Stimulated activated CD4-positive, alpha-beta T cell treated with anti-CD3 and anti-CD28 coated beads, Interleukin-1b, Interleukin-23, amount 100 ng/mL, for 4 hours (primary cell): ENCODE measurements at regions not wholly inside any gene's neighbourhood (a gene's known extent, or its start where the extent isn't known, plus 50 kb on each side); places are given as distances from the start of the nearest gene placed in this dataset.
"Not testable (repeated sequence)": the region's sequence is repeated elsewhere in the genome, so short reads cannot be mapped to it uniquely, and the experiment has no call there.

Experiments
- DNase-seq, 2 donors: peaks; one replicate each; pipeline ENCODE4 v3.0.0-alpha.2; 2020; ENCODE audit warnings: low read depth in 2 of 2

DNA sequence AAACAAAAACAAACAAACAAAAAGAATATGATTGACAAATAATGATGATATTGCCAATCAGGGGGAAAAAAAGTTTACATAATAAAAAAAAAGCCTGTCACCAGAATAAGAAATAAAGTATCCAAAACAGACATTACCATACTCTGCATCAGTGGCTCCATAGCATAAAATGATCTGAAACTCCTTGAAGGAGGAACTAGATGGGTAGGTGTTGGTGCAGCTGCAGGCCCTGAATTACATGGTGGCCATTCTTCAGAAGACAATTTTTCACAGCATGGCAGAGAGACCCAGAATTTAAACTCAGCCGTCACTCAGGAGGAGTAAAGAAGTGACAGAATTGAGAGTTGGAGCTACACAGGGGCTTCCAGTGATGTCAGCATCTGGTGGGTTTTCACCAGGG is 60.2 kb downstream of the GLUL start:
- no peak for DNase-seq

DNA sequence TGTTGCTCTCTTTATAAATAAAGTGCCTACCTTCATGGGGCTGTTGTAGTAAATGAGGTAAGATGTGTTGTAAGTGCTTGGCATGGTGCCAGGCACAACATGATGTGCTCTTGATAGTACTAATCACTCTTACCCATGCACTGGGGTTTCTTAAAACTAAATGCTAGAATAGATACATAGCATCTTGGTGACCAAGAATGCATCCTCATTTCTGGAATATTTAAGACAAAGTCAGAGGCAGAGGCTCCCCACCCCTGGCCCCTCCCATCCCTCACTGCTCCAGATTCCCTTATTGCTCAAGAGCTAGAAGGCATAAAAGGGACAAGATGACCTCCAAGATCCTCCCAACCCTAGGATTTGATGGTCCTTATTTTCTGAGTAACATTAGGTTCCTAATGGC is 61.3 kb downstream of the GLUL start:
- no peak for DNase-seq

DNA sequence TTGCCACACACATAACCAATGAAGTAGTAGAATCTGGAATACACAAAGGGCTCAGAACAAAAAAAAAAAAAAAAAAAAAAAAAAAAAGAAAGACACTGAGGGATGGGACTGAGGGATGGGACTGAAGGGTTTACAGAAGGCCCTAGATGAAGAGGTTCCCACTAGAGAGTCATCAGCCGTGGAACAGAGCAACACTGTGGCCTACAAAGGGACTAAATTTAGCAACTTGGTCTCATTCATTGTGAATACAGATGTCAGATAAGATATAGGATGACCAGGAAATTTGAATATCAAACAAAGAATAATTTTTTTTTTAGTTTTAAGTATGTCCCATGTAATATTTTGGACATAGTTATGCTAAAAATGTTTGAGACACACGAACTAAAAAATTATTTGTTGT is 62.1 kb downstream of the GLUL start:
- no peak for DNase-seq

- no peak for DNase-seq
Measured at GRCh38 chr1:182328591-182328990, 63.0 kb downstream of the GLUL start.

- DNase-seq, result no peak
Measured at GRCh38 chr1:182325339-182325738, 66.3 kb downstream of the GLUL start.

GRCh38 chr1:182321532-182321931 is 70.1 kb downstream of the GLUL start:
- DNase-seq, result not testable (repeated sequence)

DNA sequence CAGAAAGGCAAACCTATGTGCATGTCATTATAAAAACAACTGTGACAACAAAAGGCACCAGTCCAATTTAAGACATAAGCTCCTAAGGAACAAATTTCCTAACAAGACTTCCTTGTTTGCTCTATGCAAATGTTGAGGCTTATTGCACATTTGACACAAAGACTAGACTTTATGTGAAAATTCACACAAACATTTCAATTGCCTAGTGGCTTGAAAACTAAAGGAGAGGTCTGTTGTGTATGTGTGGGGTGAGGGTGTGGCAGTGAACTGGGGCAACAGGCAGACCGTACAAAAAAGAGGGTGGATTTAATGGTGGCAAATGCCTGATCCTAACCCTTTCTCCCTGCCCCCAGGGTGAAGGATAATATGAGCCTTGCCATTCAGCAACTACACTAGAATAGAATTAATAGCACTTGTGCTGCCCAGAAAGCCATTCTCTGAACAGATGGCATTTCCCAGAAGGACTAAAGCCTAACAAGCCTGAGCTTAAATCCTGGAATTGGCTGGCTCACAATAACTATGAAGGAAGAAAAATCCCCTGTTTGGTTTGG is 73.9 kb downstream of the GLUL start:
- DNase-seq, result no peak

GRCh38 chr1:182316454-182316853 is 75.1 kb downstream of the GLUL start:
- DNase-seq, result not testable (repeated sequence)

DNA sequence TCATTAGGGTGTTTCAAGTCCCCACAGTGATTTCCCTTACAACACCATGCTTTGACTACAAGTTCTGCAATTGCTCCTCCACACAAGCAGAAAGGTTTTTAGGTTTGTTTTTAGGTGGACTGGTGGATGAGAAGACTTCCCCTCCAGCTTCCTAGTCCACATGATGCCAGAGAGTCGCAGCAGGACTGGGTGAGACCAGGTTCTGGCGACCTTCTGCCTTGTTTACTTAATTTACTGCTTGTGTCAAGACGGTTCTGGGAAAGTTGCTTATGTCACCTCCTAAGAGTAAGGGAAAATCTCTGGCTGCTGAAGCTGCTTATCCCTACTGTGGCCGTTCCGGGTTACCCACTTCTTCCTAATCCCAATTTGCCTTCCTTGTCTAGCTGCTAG is 76.4 kb downstream of the GLUL start:
- DNase-seq, result no peak

DNA sequence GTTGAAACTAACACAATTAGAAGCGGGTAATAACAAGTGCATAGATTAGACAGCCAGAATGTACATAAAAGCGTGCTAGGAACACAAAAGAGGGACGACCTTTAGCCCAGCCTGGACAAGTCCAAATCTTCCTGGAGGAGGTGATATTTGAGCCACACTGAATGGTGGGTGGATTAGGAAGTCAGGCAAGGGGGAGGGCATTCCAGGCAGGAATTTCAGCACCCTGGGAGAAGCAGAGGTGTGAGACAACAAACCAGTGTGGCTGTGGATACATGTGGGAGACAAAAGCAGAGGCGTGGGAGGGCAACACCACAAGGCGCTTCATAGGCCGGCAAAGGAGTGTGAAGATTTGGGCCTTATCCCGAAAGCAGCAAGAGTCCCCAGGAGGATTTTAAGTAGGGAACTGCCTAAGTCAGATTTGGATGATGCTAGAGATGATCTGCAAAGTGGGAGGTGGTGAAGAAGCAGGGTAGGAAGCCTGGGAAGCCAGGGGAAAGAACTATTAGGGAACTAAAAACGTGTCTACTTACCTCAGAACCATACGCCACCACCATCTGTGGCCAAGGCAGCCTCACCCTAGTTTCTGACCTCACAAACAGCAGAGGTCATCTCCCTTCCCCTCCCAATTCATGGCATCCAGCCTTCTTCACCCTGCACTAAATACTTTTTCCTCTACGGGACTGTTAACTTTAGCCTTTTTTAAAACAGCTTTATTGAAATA is 81.8 kb downstream of the GLUL start:
- DNase-seq, result no peak

DNA sequence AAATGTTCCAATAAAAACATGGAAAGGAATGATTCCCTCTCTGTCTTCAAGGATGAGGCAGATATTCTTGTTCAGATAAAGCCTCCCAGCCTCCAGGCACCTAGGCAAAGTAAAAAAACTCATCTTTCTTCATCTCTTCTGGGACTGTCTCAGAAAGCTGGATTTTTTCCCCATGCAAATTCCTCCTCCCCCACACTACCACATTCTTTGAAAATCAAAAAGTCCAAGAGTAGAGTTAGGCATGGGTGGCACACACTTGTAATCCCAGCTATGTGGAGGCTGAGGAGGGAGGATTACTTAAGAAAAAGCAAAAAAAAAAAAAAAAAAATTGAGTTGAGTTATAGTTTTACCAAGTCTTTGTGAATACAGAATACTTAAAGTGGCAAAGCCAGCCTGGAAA is 82.8 kb downstream of the GLUL start:
- DNase-seq, result no peak

GRCh38 chr1:182307486-182307885 is 84.1 kb downstream of the GLUL start:
- not testable (repeated sequence) for DNase-seq

GRCh38 chr1:182305861-182306260 is 85.7 kb downstream of the GLUL start:
- DNase-seq, result no peak

DNA sequence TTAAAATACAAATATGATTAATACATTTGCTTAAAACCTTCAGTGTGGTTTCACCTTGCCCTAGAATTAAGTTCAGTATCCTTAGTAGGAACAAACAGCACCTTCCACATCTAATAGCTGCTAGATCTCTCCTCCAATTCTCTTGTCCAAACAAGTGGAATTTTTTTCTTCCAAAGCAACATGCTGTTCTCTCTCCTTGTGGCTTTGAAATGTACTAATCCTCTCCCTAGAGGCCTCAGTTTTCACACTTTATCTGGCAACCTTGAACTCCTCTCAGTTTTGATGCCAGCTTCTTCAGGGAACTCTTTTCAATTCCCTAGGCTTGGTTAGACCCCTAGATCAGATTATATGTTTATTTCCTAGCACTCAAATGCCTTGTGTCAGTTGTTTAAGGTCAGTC is 87.0 kb downstream of the GLUL start:
- no peak for DNase-seq

DNA sequence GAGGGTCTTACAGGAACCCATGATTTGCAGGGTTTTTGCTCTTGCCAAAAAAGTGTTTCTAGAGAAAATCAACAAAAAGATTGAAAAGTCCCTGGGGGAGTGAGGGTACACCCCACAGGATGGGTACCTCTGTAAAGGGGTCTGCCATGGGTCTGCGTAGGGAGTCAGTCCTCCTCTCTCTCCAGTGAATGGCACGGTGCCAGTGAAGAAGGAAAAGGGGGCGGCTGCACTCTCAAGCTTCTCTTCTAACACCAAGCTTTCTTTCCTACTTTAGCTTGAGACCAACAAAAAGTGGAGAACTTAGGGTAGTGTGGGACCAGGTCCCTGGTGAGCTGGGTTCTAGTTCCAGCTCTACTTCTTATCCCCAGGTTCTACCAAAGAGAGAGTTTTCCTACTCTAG is 87.4 kb downstream of the GLUL start:
- no peak for DNase-seq

GRCh38 chr1:182303778-182304177 is 87.8 kb downstream of the GLUL start:
- DNase-seq, result no peak

GRCh38 chr1:182301467-182302198 is 90.0 kb downstream of the GLUL start:
- no peak for DNase-seq

DNA sequence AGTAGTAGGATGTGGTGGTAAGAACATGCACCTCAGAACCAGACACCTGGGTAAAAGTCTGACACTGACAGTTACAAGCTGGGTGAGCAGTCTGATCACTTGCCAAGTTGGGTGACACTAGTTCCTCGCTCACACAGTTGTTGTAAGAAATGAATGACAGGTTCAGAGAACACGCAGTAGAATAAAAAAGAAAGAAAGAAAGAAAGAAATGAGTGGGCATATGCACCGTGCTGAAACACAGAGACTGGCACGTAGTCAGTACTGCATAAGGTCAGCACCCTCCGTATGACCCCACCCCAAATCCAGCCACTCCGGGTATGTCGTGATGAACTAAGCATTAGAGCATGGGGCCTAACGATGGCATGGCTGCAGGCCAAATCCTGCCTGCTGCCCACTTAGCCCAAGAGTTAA is 90.6 kb downstream of the GLUL start:
- DNase-seq, result no peak

GRCh38 chr1:182299728-182300616 is 91.6 kb downstream of the GLUL start:
- no peak for DNase-seq

GRCh38 chr1:182299054-182299727 is 92.4 kb downstream of the GLUL start:
- not testable (repeated sequence) for DNase-seq

DNA sequence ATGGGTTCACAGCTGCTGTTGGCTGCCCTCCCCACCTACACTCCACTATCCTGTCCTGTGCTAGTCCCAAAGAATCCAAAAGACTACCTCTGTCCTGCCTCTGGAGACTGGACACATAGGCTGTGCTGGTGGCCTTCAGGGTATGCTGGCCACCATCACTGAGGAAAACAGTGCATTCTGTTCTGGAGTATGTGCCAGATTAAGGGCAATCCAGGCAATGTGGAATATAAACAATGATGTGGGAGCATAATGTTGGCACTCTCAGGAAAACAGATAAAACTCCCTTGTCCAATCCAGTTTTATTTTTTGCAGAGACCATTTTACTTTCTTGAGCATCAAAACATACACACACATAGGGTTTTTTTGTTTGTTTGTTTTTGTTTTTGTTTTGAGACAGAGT is 94.3 kb downstream of the GLUL start:
- DNase-seq, result no peak

DNA sequence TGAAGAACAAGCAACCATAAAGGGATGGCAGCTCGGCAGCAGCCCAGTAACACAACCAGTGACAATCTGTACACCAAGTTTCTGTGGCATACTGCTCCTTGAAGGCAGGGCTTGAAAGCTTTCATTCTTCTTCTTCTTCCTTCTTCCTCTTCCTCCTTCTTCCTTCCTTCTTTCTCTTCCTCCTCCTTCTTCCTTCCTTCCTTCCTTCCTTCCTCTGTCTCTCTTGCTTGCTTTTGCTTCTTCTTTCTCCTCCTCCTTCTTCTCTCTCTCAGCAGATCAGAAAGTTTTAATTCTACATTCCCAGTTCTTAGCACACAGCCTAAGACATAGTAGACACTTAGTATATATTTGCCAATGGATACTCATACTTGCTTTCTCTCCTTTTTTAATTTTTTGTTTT is 95.9 kb downstream of the GLUL start:
- no peak for DNase-seq
